SK-N-SH (cell line): ENCODE measurements at regions not wholly inside any gene's neighbourhood (a gene's known extent, or its start where the extent isn't known, plus 50 kb on each side); places are given as distances from the start of the nearest gene placed in this dataset.

Experiments
- CTCF ChIP-seq: fragments of 200-600 bp; sonication (generic); IDR thresholded peaks from 2 replicates; pipeline ENCODE4 v1.6.1; 2017; ENCODE audit warnings: antibody characterized with exemption, mild to moderate bottlenecking, moderate library complexity
- FOXM1 ChIP-seq: IDR thresholded peaks from 2 replicates; pipeline ENCODE4 v1.4.0; 2012; ENCODE audit warnings: low read depth, mild to moderate bottlenecking
- MXI1 ChIP-seq: IDR thresholded peaks from 2 replicates; pipeline ENCODE4 v1.6.1; 2012; ENCODE audit warnings: mild to moderate bottlenecking, low read depth, low read length, improper control_type of control experiment
- POLR2AphosphoS5 ChIP-seq: IDR thresholded peaks from 2 replicates; pipeline ENCODE4 v1.6.1; 2012; ENCODE audit warnings: low read depth, low read length
- RAD21 ChIP-seq: IDR thresholded peaks from 2 replicates; pipeline ENCODE4 v1.6.1; 2012; ENCODE audit warnings: mild to moderate bottlenecking, low read length
- SIN3A ChIP-seq: IDR thresholded peaks from 2 replicates; pipeline ENCODE4 v1.6.1; 2012; ENCODE audit warnings: low read depth, mild to moderate bottlenecking, low read length, moderate library complexity, borderline replicate concordance
- TAF1 ChIP-seq: IDR thresholded peaks from 2 replicates; pipeline ENCODE4 v1.6.1; 2012; ENCODE audit warnings: low read depth, mild to moderate bottlenecking, low read length, moderate library complexity, borderline replicate concordance
- TCF12 ChIP-seq: IDR thresholded peaks from 2 replicates; pipeline ENCODE4 v1.4.0; 2012
- TF ChIP-seq, protein P1 (sequence below): IDR thresholded peaks from 2 replicates; pipeline ENCODE4 v1.4.0; 2012; ENCODE audit warnings: low read depth
- TF ChIP-seq, protein P2 (sequence below): IDR thresholded peaks from 2 replicates; pipeline ENCODE4 v1.6.1; 2012; ENCODE audit warnings: mild to moderate bottlenecking, low read depth, low read length, moderate library complexity

DNA sequence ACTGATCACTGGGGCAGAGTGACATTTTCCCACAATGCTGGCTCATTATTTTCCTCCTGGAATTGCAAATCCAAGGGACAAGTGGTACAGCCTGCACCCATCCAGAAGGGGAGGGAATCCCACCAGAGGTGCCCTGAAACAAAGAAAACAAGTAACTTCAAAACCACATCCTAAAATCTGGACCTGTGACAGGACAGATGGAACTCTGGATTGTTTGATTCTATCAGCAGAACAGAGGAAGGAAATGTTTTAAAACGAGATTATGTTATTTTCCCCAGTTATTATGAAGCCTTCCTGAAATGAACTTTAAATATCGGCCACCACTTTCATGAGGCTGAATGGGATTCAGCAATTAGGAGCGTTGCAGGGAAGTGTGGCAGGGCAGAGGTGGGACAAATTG, 62.2 kb upstream of the ECHDC3 start:
- no peak for TF ChIP-seq CTCF
- TF ChIP-seq, protein P1, sequence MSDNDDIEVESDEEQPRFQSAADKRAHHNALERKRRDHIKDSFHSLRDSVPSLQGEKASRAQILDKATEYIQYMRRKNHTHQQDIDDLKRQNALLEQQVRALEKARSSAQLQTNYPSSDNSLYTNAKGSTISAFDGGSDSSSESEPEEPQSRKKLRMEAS: no peak
- TF ChIP-seq MXI1: no peak
- TF ChIP-seq, protein P2, sequence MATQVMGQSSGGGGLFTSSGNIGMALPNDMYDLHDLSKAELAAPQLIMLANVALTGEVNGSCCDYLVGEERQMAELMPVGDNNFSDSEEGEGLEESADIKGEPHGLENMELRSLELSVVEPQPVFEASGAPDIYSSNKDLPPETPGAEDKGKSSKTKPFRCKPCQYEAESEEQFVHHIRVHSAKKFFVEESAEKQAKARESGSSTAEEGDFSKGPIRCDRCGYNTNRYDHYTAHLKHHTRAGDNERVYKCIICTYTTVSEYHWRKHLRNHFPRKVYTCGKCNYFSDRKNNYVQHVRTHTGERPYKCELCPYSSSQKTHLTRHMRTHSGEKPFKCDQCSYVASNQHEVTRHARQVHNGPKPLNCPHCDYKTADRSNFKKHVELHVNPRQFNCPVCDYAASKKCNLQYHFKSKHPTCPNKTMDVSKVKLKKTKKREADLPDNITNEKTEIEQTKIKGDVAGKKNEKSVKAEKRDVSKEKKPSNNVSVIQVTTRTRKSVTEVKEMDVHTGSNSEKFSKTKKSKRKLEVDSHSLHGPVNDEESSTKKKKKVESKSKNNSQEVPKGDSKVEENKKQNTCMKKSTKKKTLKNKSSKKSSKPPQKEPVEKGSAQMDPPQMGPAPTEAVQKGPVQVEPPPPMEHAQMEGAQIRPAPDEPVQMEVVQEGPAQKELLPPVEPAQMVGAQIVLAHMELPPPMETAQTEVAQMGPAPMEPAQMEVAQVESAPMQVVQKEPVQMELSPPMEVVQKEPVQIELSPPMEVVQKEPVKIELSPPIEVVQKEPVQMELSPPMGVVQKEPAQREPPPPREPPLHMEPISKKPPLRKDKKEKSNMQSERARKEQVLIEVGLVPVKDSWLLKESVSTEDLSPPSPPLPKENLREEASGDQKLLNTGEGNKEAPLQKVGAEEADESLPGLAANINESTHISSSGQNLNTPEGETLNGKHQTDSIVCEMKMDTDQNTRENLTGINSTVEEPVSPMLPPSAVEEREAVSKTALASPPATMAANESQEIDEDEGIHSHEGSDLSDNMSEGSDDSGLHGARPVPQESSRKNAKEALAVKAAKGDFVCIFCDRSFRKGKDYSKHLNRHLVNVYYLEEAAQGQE: no peak
- TF ChIP-seq RAD21: no peak
- TF ChIP-seq TAF1: no peak
- TF ChIP-seq SIN3A: no peak
- TF ChIP-seq POLR2AphosphoS5: no peak
- no peak for TF ChIP-seq TCF12
- no peak for TF ChIP-seq FOXM1
